T-helper 2 cell treated with Interferon-gamma antibody and Interleukin-4, amounts not matched to agents 100 ng/mL and 5 ng/mL, for 36 hours (primary cell): ENCODE measurements at regions not wholly inside any gene's neighbourhood (a gene's known extent, or its start where the extent isn't known, plus 50 kb on each side); places are given as distances from the start of the nearest gene placed in this dataset.

Experiments
- intact Hi-C: fragments of 100-400 bp; cut with micrococcal nuclease; formaldehyde crosslinking; loops from one replicate; pipeline ENCODE4 v1.15.1; 2023

DNA sequence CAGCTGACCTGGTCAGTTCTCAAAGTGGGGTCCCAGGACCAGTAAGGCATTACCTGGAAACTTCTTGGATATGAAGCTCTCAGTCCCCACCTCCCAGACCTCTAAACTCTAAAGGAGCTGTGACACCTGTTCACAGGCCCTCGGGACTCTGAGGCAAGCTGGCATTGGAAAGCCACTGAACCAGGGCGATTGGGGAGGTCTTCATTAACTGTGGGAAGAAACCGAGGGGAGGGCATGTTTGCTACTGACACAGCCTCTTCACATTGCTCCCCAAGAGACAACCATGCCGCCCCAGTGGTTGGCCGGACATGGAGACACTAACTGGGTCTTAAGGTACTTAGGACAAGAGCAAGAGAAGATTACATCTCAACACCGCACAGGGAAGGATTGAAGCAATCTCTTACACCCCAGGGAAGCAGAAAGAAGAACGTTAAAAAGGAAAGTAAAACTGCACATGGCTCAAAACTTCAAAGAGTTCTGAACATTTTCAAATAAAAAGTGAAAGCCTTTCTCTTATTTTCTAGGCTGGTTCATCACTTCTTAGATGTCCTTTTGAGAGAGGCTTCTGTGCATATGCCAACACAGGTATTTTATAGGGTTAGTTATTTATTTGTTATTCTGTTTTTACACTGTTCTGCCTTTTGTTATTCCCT is 210.0 kb upstream of the CST7 start:
- intact Hi-C loops = no loop called here

DNA sequence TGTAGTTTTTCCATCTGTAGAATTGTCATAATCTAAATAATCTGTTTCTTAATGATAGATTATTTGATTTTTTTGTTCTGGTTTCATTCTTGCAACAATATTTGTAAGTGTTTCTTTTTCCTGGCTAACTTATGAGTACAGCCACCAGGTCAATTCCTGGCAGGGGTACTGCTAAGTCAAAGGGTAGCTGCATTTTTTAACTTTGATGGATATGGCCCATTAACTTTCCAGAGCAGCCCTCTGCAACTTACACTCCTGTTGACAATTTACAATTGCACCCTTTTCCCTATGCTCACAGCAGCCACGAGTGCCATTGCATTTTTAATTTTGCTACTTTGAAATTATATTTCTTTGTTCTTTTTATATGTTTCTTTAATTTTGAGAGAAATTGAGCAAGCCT is 209.3 kb upstream of the CST7 start:
- intact Hi-C loops = no loop called here

DNA sequence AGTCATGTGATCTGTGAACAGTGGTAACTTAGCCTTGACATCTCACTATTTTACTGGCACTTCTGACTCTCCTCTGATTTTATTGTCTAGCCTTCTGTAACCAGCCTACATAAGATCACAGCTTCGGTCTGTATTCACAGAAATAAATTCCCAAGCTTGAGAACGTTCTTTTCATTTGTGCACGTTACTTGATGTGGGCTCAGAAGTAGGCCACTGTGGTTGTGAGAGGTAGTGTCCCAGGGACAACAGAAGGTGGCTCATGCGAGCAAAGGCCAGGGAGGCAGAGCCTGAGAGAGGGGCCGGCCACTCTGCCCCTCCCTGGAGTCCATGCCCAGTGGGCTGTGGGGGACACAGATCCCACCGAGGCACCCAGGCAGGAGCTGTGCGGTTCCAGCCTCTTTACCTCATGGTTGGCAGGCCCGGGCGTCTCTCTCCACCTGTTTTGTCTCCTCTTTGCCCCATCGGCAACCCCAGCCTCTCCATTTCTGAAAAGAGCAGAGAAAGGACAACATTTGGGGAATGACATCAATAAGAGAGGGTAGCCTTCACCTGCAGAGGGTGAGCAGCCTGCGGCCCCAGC is 207.5 kb upstream of the CST7 start:
- intact Hi-C loops = no loop called here

DNA sequence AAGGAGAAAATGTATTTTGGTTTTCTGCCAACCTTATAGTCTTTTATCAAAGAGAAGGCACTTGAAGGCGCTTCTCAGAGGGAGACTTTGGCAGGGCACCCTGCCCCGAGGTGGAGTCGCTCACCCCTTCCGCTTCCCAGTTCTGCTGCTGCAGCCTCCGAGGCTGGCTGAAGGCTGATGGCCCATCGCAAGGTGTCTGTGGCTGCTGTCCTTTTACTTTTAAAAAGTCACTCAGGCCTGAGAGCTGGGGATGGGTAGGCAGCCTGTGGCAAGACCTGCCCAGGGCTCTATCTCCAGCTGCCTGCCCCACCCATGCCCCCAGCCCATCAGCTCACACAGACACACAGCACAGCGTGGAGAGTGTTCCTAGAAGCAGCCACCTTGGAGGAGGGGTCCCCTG is 206.6 kb upstream of the CST7 start:
- intact Hi-C loops = no loop called here

DNA sequence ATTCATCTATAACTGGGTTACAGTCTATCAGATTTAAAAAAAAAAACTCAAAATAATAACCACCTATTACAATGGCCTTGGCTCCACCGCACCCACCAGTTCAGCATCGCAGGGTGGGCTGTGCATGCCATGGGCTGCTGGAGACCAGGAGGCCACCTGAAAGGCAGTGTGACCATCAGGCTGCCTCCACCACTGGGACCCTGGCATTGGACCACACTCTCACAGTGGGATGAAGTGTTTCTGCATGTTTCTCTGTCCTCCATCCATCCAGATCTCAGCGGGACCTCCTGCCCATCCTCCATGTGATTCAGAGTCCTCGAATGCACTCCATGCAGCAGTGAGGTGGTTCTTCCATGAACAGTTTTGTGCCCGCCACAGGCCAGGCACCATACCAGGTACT is 206.1 kb upstream of the CST7 start:
- intact Hi-C loops = no loop called here

DNA sequence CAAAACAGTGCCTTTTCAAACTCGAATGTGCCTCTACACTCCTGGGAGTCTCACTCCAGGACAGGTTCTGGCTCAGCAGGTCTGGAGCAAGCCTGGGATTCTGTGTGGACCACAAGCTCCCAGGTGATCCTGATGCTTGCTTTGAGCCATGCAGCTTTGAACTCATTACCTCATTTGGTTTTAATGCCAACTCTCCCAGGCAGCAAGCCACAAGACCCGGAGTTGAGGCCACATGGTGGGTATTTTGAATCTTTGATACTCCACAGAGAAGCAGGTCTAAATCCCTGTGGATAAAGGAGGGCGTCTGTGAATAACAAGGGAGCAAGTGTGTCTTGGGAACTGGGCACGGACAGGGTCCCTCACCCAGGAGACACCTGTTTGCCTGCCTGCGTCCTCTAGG is 205.4 kb upstream of the CST7 start:
- intact Hi-C loops = no loop called here

DNA sequence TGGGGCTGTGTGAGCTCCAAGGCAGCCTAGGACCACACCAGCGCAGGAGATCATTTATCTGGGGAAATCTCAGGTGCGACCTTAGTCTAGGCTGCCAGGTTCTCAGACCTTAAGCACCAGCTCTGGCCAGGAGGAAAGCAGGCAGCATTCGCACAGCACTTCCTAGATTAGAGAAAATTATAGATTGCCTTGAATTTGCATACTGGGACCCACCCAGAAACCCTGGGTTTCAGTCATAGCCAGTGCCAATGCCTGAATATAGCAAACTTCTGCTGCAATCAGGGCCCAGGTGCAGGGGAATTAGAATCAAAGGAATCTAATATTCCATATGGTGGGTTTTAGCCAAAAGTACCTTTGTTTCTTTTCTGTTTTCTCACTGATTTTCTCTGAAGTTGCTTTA is 204.3 kb upstream of the CST7 start:
- intact Hi-C loops = no loop called here

DNA sequence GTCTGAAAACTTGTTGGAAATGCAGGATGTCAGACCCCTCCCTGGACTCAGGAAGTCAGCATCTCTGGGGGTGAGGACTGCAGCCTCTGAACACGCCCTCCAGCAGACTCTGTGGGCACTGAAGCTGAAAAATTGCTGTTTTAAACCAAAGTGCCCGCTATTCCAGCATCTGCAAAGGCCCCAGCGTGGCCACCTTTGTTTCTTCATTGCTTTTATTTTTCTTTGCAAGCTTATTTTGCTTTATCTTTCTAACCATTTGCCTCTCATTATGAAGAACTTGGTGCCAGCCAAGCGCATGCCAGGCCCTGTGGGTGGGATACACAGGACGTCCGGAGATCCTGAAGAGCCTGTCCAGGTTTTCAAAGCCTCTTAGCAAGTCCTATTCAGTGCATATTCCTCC is 203.9 kb upstream of the CST7 start:
- intact Hi-C loops = no loop called here

DNA sequence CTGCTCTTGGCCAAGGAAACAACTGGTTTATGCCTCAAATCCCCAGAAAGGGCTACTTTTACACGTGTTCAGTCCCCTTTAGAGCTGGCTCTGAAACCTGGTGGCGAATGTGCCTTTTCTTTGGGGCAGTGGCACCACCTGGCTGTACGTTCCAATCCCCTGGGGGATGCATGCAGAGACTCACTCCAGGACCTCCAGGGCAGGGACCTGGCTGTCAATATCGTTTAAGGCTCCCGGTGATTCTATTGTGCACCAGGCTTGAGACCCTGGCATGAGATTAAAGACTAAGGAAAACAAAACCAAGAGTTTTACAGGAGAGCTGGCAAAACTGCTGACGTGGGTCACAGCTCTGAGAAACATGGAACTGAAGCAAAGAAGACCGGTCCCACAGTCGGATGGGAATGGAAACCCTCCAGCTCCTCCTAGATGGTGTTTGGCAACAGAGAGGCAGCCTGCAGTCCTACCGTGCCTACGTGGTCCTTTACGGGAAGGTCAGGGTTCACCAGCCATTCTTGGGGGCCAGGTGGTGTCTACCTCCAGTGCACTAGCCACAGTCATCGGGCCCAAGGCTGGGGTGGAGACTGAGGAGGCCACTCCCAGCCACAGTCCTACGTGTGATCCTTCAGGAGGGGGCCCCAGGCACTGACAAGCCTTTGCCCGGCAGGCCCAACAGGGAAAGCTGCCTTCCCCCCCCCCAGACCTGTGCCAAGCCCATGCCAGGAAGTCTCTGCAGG is 203.3 kb upstream of the CST7 start:
- intact Hi-C loops = no loop called here

DNA sequence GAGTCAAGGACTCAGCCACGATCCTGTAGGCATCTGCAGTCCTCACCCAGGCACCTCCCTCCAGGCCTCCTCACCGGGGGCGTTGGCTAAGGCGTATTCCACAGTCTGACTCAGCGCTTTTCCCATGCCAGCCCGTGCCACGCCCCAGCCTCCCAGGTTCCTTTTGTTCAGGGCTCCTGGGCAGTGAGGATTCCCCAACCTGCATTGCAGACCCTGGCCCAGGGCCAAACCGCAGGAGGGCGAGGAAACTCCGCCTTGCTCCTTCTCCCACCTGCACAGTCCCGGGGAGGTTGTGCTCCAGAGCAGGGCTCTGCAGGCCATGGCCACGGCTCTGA is 202.8 kb upstream of the CST7 start:
- intact Hi-C loops = no loop called here

DNA sequence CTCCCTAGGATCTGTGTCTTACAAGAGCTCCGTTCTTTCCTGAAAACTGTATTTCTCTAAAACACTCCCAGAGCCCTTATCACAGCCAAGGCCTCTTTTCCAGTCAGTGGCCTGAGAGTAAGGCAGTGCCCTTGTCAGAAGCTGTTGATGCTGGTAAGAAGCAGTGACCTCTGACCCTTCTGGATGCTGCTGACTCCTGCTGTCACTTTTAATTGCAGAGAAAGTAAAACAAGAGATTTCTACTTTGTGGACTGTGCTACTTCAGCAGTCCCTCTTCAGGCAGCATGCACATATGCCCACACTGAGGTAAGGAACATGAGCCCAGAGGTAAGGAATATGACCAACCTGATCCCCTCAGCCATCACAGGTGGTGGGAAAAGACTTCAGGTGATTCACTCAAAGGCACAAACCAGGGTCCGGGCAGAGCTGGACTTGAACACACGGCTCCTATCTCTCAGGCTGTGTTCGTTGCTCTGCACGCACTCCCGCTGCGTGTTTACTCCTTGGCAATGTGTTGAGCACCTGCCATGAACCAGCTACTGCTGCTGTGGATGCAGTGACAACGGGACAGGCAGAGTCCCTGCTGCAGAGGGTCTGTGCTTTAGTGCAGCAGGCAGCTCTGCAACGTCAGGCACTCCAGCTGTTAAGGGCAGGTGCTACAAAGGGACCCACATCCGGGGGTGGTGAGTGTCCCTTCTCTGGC is 201.9 kb upstream of the CST7 start:
- intact Hi-C loops = no loop called here

DNA sequence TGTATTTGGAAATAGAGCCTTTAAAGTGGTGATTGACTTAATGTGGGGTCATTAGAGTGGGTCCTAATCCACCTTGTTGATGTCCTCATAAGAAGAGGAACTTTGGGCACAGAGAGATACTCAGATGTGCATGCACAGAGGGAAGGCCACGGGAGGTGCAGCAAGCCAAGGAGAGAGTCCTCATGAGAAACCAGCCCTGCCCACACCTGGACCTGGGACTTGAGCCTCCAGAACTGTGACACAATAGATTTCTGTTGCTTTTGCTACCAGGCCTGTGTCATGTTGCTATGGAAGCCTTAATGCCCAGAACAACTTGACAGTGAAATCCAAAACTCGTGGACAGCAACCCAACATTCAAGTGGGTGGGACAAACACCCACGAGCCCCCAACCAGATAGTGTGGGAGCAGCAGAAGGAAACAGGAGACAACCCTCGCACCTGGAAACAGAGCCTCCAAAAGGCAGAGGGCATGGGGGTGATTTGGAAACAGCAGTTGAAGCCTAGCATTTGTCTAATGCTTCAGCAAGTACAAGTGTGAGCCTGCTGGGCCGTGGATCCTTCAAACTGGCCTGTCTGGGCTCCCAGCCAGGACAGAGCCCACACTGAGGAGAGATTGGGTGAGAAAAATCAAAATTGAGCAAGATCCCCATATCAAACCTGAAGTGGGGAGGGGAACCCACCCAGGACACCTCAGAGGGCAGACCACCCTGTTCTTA is 201.0 kb upstream of the CST7 start:
- intact Hi-C loops = no loop called here

DNA sequence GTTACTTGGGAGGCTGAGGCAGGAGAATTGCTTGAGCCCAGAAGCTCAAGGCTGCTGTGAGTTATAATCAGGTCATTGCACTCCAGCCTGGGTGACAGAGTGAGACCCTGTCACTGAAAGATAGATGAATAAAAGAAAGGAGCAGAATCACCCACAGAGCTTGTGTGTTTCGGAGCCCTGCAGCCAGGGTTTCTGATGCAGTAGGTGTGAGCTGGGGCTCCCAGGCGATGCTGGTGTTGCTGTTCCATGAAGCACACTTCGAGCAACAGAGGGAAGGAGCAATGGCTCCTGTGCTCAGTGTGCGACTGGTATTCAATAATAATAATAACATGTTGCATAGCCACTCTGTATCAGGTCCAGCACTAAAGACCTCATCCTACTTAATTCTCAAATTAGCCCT is 197.5 kb upstream of the CST7 start:
- intact Hi-C loops = no loop called here

DNA sequence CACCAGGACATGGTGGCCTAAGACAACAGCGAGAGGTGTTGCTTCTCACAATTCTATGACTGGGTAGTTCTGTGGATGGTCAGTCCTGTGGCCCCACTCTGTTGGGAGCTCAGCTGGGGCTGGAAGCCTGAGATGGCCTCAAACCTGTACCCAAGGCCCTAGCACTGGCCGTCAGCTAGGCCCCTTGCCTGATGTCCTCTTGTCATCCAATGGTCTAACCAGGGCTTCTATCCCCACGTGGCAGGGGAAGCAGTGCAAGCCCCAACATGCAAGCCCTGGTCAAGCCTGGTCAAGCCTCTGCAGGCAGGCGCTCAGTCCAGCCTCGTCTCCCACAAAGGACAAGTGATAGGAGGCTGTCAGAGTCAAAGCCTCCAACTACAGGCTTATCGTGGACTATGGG is 196.5 kb upstream of the CST7 start:
- intact Hi-C loops = no loop called here

DNA sequence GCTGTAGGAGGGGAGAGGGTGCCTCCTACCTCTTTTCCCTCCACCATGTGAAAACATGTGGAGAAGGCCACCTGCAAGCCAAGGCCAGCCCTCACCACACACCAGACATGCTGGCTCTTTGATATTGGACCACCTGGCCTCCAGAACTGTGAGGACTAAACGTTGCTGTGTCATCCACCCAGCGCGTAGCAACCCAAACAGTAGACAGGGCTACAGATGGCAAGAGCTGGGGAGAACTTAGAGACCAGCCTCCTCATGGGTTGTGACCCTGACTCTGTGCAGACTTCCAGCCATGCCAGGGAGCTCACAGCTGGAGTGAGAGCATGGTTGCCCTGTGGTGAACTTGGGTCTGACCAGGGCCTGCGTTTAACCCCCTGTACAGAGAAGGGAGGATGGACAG is 195.9 kb upstream of the CST7 start:
- intact Hi-C loops = no loop called here

DNA sequence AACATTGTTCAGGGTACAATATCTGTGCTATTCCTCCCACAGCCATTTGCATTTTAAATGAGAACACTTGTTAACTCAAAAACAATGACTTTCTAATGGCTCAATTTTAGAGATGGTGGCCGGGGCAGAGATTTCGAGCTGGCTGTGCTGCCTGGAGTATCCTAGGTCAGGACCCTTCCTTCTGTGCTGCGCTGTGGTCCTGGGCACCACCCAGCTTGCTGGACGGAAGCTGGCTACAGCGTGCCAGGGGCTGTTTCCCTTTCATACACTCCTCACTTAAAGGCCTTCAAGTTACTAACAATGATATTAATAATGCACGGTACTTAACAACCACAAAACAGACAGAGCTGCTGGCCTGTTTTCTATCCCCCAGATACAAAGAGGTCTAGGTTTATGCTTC is 194.4 kb upstream of the CST7 start:
- intact Hi-C loops = no loop called here

DNA sequence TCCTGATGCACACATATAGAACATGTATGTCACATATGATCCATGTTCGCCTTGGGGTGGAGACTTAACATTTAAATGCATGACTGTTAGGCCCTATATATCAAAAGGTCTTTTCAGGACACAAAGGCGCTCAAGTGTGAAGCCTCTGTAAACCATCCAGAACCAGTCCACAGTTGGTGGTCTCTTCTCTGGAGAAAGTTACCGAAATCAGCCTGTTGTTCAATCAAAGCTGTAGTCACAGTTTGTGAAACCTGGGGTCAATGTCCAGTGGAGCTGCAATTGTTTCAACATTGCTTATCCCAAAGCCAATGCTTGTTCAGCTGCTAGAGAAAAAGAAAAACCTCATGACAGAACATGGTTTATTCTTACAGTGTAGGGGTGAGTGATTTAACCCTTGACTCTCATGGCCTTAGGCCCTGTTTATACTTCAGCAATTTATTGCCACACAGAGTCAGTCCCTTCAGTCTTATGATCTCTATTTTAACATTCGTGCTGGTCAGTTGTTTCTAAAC is 193.6 kb upstream of the CST7 start:
- intact Hi-C loops = no loop called here

DNA sequence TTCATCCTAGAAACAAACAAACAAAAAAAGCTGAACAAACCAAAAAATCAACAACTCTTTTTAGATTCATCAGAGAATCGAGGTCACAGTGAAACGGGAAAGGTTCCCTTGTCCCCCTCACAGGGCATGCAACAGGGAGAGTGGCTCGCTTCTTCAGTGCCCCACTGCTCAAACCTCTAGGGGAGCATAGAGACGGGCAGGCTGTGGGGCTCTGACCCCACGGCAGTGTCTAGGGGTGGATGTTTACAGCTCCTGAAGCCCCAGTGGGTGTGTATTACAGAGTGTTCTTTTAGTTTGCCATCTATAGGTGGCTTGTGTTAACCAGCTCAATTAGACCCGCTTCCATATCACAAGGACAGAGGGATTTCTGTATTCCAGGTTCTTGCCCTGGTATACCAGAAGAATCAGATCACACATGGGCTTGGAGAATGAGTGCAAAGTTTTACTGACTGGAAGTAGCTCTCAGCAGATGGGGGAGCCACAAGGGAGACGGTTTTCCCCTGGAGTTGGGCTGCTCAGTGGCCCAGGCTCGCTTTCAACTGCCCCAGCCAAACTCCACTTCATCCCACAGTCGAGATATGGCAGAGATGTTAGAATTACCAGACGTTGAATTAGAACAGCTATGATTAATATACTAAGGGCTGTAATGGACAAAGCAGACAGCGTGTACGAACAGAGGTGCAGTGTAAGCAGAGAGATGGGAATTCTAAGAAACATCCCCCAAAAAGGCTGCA is 192.6 kb upstream of the CST7 start:
- intact Hi-C loops = no loop called here

DNA sequence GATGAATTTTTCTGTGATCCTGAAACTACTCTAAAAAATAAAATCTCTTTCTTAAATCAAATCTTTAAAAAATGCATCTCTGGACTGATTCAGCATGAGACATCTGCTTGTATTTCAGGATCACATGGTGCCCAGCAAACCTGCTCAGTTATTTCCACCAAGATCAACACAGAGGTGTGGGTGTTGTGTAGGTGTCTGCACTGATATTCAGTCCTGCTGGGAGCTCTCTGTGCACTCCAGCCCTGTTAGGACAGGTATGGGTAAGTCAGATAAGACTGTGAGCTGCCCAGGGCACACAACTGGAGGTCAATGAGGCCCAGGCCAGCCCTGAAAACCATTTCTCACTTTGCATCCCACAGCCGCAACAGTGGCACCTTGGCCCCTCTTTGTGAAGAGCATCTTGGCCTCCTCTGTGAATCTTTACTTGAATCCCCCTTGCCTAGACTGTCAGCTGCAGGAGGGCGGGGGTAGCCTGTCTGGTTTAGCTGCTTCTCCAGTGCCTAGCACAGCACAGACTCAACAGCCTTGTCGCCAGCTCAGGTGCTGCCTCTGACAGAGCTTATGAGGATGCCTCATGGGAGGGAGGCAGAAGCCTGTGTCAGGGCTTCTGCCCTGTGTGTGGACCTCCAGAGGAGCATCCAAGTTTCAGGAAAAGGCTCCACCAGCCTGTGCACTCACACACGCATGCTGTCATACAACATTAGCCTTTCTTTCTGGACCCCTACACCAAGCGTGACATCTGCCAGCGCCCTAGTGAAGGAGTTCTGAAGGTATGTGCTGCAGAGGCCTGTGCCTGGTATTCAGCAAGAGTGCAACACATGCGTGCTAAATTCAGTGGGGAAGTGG is 187.6 kb upstream of the CST7 start:
- intact Hi-C loops = loop anchor here (10.0 kb wide), 1 partner anchor 63 kb away; no protein-coding TSS in a partner anchor

DNA sequence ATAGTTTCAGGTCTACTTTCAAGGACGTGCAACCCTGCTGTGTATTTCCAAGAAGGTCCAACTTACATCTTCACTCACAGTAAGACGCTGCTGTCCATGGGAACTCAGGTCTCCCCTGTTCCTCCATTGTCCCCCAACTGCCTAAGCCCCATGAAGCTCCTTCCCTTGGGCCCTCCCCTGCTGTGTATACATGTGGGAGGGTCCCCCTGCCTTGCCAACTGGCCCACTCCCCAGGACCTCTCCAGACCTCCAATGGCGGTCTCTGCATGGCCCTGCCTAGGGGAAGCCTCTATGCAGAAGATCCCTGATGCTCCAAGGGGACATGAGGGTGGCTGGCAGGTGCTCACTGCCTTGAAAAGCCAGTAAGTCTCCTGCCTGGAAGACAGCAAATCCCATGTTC is 186.7 kb upstream of the CST7 start:
- intact Hi-C loops = loop anchor here (10.0 kb wide), 1 partner anchor 62 kb away; no protein-coding TSS in a partner anchor
